ENCODE measurements at regions not wholly inside any gene's neighbourhood (a gene's known extent, or its start where the extent isn't known, plus 50 kb on each side); places are given as distances from the start of the nearest gene placed in this dataset.

- DNase-seq (ENCODE audit: low read depth, low spot score) = no peak
- no peak overlapping the region for H3K4me3 ChIP-seq (ENCODE audit: insufficient read length, low read depth)
- H3K9me3 ChIP-seq (ENCODE audit: insufficient read depth, low read length) = no peaks in the 10 kb centered on the region
- H3K4me1 ChIP-seq (ENCODE audit: insufficient read depth, insufficient read length) = no peaks in the 10 kb centered on the region
- H3K36me3 ChIP-seq (ENCODE audit: insufficient read depth, insufficient read length, low read length) = no peaks in the 10 kb centered on the region
- H3K9ac ChIP-seq (ENCODE audit: insufficient read length, low read depth) = no peak overlapping the region
- H3K27me3 ChIP-seq (ENCODE audit: insufficient read depth, insufficient read length) = no peaks in the 10 kb centered on the region
- TF ChIP-seq ZNF274 (IDR thresholded peaks at IDR 0.05; ENCODE audit: low read depth, low read length) (no peak), YY1 (IDR thresholded peaks at IDR 0.05; ENCODE audit: insufficient read depth, insufficient read length) (no peak), SUZ12 (IDR thresholded peaks at IDR 0.05; ENCODE audit: extremely low read depth, insufficient read depth, insufficient read length) (no peak)
Observed at GRCh38 chr4:133597251-133597650, 448.2 kb downstream of the PCDH10 start.

DNA sequence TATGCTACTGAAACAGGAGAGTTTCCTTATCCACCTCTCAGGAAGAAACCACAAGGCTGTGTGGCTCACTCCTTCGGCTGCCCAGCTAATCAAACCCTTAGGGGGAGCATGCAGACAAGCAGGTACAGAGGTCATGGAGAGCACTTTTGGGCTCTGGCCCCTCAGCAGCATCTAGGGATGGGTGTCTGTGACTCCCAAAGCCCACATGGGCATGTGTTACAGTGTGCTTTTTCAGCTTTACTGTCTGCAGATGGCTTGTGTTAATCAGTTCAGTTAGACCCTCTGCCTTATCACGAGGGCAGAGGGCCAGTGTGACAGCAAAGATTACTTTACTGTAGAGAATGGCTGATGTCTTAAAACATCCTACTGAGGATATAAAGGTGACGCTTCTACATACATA is 447.4 kb downstream of the PCDH10 start:
- Histone ChIP-seq H3K36me3 (ENCODE audit: insufficient read depth, insufficient read length, low read length) (no peaks in the 10 kb centered on the region), H3K9me3 (ENCODE audit: insufficient read depth, low read length) (no peaks in the 10 kb centered on the region), H3K27me3 (ENCODE audit: insufficient read depth, insufficient read length) (no peaks in the 10 kb centered on the region), H3K9ac (ENCODE audit: insufficient read length, low read depth) (no peak overlapping the region), H3K4me1 (ENCODE audit: insufficient read depth, insufficient read length) (no peaks in the 10 kb centered on the region), H3K4me3 (ENCODE audit: insufficient read length, low read depth) (no peak overlapping the region)
- no peak for TF ChIP-seq ZNF274 (IDR thresholded peaks at IDR 0.05; ENCODE audit: low read depth, low read length)
- no peak for TF ChIP-seq YY1 (IDR thresholded peaks at IDR 0.05; ENCODE audit: insufficient read depth, insufficient read length)
- no peak for TF ChIP-seq SUZ12 (IDR thresholded peaks at IDR 0.05; ENCODE audit: extremely low read depth, insufficient read depth, insufficient read length)
- DNase-seq (ENCODE audit: low read depth, low spot score) = no peak

GRCh38 chr4:133594390-133595207 is 445.5 kb downstream of the PCDH10 start:
- no peaks in the 10 kb centered on the region for H3K27me3 ChIP-seq (ENCODE audit: insufficient read depth, insufficient read length)
- H3K9me3 ChIP-seq (ENCODE audit: insufficient read depth, low read length) = no peaks in the 10 kb centered on the region
- TF ChIP-seq SUZ12 (IDR thresholded peaks at IDR 0.05; ENCODE audit: extremely low read depth, insufficient read depth, insufficient read length) (no peak), YY1 (IDR thresholded peaks at IDR 0.05; ENCODE audit: insufficient read depth, insufficient read length) (no peak), ZNF274 (IDR thresholded peaks at IDR 0.05; ENCODE audit: low read depth, low read length) (no peak)
- H3K36me3 ChIP-seq (ENCODE audit: insufficient read depth, insufficient read length, low read length) = no peaks in the 10 kb centered on the region
- no peak for DNase-seq (ENCODE audit: low read depth, low spot score)
- H3K9ac ChIP-seq (ENCODE audit: insufficient read length, low read depth) = no peak overlapping the region
- H3K4me1 ChIP-seq (ENCODE audit: insufficient read depth, insufficient read length) = no peaks in the 10 kb centered on the region
- H3K4me3 ChIP-seq (ENCODE audit: insufficient read length, low read depth) = no peak overlapping the region

DNA sequence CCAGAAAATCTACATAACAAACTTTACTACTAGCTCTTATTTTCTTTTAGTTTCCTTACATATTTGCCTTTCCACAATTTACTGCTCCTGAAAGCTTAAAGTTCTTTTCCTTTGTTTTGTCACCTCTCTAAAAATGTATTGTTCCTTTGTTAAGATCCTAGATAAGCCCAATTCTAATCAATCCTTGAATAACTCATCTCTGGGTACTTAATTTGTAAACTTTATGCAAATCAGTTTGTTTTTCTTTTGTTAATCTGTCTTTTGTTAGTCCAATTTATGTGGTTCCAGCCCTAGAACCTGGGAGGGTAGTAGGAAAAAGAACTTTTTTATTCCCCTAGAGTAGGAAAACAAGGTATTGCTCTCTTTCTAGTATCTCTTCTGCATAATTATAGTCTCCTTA is 444.7 kb downstream of the PCDH10 start:
- Histone ChIP-seq H3K9me3 (ENCODE audit: insufficient read depth, low read length) (no peaks in the 10 kb centered on the region), H3K27me3 (ENCODE audit: insufficient read depth, insufficient read length) (no peaks in the 10 kb centered on the region), H3K36me3 (ENCODE audit: insufficient read depth, insufficient read length, low read length) (no peaks in the 10 kb centered on the region), H3K4me3 (ENCODE audit: insufficient read length, low read depth) (no peak overlapping the region), H3K4me1 (ENCODE audit: insufficient read depth, insufficient read length) (no peaks in the 10 kb centered on the region), H3K9ac (ENCODE audit: insufficient read length, low read depth) (no peak overlapping the region)
- no peak for DNase-seq (ENCODE audit: low read depth, low spot score)
- TF ChIP-seq YY1 (IDR thresholded peaks at IDR 0.05; ENCODE audit: insufficient read depth, insufficient read length) (no peak), ZNF274 (IDR thresholded peaks at IDR 0.05; ENCODE audit: low read depth, low read length) (no peak), SUZ12 (IDR thresholded peaks at IDR 0.05; ENCODE audit: extremely low read depth, insufficient read depth, insufficient read length) (no peak)

GRCh38 chr4:133592591-133592990 is 443.5 kb downstream of the PCDH10 start:
- Histone ChIP-seq H3K4me1 (ENCODE audit: insufficient read depth, insufficient read length) (no peaks in the 10 kb centered on the region), H3K36me3 (ENCODE audit: insufficient read depth, insufficient read length, low read length) (no peaks in the 10 kb centered on the region), H3K9ac (ENCODE audit: insufficient read length, low read depth) (no peak overlapping the region), H3K27me3 (ENCODE audit: insufficient read depth, insufficient read length) (no peaks in the 10 kb centered on the region), H3K4me3 (ENCODE audit: insufficient read length, low read depth) (no peak overlapping the region), H3K9me3 (ENCODE audit: insufficient read depth, low read length) (no peaks in the 10 kb centered on the region)
- no peak for TF ChIP-seq YY1 (IDR thresholded peaks at IDR 0.05; ENCODE audit: insufficient read depth, insufficient read length)
- TF ChIP-seq SUZ12 (IDR thresholded peaks at IDR 0.05; ENCODE audit: extremely low read depth, insufficient read depth, insufficient read length) = no peak
- TF ChIP-seq ZNF274 (IDR thresholded peaks at IDR 0.05; ENCODE audit: low read depth, low read length) = no peak
- no peak for DNase-seq (ENCODE audit: low read depth, low spot score)

GRCh38 chr4:133592106-133592505 is 443.0 kb downstream of the PCDH10 start:
- H3K27me3 ChIP-seq (ENCODE audit: insufficient read depth, insufficient read length) = no peaks in the 10 kb centered on the region
- H3K9me3 ChIP-seq (ENCODE audit: insufficient read depth, low read length) = no peaks in the 10 kb centered on the region
- H3K4me1 ChIP-seq (ENCODE audit: insufficient read depth, insufficient read length) = no peaks in the 10 kb centered on the region
- TF ChIP-seq YY1 (IDR thresholded peaks at IDR 0.05; ENCODE audit: insufficient read depth, insufficient read length) (no peak), SUZ12 (IDR thresholded peaks at IDR 0.05; ENCODE audit: extremely low read depth, insufficient read depth, insufficient read length) (no peak), ZNF274 (IDR thresholded peaks at IDR 0.05; ENCODE audit: low read depth, low read length) (no peak)
- no peak overlapping the region for H3K9ac ChIP-seq (ENCODE audit: insufficient read length, low read depth)
- DNase-seq (ENCODE audit: low read depth, low spot score) = no peak
- no peaks in the 10 kb centered on the region for H3K36me3 ChIP-seq (ENCODE audit: insufficient read depth, insufficient read length, low read length)
- no peak overlapping the region for H3K4me3 ChIP-seq (ENCODE audit: insufficient read length, low read depth)

DNA sequence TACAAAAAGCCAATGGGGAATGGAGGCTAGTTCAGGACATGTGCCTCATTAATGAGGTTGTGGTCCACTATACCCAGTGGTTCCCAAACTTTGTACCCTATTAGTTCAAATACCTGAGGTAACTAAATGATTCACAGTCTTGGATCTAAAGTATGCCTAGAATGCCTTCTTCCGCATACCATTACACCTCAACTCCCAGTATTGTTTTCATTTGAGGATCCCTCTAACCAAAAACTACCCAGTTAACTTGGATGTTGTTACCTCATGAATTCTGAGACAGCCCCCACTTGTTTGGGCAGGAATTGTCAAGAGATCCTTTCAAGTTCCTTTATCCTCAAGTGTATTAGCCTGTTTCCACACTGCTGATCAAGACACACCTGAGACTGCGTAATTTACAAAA is 439.2 kb downstream of the PCDH10 start:
- H3K36me3 ChIP-seq (ENCODE audit: insufficient read depth, insufficient read length, low read length) = no peaks in the 10 kb centered on the region
- DNase-seq (ENCODE audit: low read depth, low spot score) = no peak
- no peak overlapping the region for H3K4me3 ChIP-seq (ENCODE audit: insufficient read length, low read depth)
- no peak overlapping the region for H3K9ac ChIP-seq (ENCODE audit: insufficient read length, low read depth)
- no peak for TF ChIP-seq SUZ12 (IDR thresholded peaks at IDR 0.05; ENCODE audit: extremely low read depth, insufficient read depth, insufficient read length)
- no peak for TF ChIP-seq ZNF274 (IDR thresholded peaks at IDR 0.05; ENCODE audit: low read depth, low read length)
- TF ChIP-seq YY1 (IDR thresholded peaks at IDR 0.05; ENCODE audit: insufficient read depth, insufficient read length) = no peak
- H3K9me3 ChIP-seq (ENCODE audit: insufficient read depth, low read length) = no peaks in the 10 kb centered on the region
- no peaks in the 10 kb centered on the region for H3K4me1 ChIP-seq (ENCODE audit: insufficient read depth, insufficient read length)
- no peaks in the 10 kb centered on the region for H3K27me3 ChIP-seq (ENCODE audit: insufficient read depth, insufficient read length)
